C4-2B (cell line): ENCODE measurements at regions not wholly inside any gene's neighbourhood (a gene's known extent, or its start where the extent isn't known, plus 50 kb on each side); places are given as distances from the start of the nearest gene placed in this dataset.

ENCODE experiments used
- CTCF ChIP-seq: fragments of 450-650 bp; conservative IDR thresholded peaks from 2 replicates; pipeline ENCODE4 v1.5.1; 2017; ENCODE audit warnings: mild to moderate bottlenecking
- ZFX ChIP-seq: fragments of 450-650 bp; IDR thresholded peaks from 2 replicates; pipeline ENCODE4 v1.6.1; 2017

- TF ChIP-seq CTCF: no peak
- TF ChIP-seq ZFX: no peak
These were observed 986.0 kb upstream of the MAP3K7 start for GRCh38 chr6:91572878-91573277.
